GM11168 (cell line): ENCODE measurements at regions not wholly inside any gene's neighbourhood (a gene's known extent, or its start where the extent isn't known, plus 50 kb on each side); places are given as distances from the start of the nearest gene placed in this dataset.

Source experiments
- in situ Hi-C: fragments of 300-500 bp; cut with MboI; formaldehyde crosslinking; loops from one replicate; pipeline ENCODE4 v1.12.0; 2022; ENCODE audit warnings: low sequenced_read_pairs; ENCODE audit not compliant: unreplicated experiment

DNA sequence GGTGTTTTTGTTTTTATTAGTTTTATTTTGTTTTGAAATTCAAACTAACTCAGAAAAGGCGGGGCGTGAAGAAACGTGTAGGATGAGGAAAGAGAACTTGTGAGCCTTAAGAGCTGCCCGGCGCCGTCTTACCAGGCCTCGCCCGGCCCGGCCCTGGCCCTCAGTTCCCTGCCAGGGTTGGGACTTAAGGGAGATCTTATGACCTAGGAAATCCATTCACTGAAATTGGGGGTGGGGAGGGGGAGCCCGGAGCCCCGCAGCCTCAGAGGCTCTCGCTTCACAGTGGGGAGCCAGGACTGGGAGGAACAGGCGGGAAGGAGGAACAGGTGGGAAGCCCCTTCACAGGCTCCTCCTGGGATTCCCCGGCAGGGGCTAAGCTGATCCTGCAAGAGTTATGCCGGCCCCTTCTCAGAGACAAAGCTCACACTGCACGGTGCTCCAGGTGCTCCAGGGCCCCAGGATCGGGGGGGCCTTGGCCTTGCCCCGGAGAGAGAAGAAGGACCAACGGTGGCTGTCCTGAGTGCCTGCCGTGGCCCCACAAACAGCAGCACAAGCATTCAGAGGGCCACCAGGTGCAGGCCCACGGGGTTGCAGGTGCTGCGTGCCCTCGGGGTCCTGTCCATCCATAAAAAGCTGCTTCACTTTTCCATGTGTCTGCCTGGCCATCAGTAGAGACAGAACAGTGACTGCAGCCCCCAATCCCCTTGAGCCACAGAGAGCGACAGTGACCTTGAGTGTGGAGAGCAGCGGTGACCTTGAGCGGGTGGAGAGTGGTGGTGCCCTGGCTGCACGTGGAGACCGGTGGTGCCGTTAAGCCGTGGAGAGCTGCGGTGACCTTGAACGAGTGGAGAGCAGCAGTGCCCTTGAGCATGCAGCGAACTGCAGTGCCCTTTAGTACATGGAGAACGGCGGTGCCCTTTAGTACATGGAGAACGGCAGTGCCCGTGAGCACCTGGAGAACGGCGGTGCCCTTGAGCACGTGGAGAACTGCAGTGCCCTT, 152.7 kb downstream of the DLL1 start:
- in situ Hi-C loops: no loop called here

- in situ Hi-C loops: no loop called here
Measured at GRCh38 chr6:170137176-170137891, 153.5 kb downstream of the DLL1 start.

GRCh38 chr6:170136541-170137175, 154.2 kb downstream of the DLL1 start:
- in situ Hi-C loops: no loop called here

DNA sequence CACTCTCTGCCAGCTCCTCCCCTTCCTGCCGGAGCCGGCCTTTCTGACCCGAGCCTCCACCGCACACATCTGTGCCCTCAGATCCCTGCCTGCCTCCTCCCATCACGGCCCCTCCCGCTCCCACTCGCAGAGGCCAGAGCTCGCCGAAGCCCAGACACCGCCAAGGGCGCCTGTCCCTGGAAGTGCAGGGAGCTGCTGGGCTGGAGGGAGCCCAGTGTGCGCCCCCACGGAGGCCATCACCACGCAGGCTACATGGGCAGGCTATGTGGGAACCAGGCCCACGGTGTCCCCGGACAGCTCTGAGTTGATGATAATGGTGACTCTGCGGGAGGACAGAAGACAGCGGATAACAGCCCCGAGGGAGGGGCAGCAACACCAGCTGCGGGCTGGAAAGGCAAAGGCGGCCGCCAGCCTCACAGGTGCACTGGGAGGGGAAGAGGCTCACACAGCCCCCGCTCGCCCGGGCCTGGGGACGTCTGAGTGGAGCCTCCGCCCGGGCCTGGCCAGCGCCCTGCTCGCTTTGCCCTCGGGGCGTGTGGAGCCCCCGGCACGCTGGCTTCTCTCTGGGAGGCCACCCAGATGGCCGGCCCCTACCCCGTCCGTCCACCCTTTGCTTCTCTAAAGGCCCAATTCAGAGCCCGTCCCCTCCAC, 154.9 kb downstream of the DLL1 start:
- in situ Hi-C loops: no loop called here

DNA sequence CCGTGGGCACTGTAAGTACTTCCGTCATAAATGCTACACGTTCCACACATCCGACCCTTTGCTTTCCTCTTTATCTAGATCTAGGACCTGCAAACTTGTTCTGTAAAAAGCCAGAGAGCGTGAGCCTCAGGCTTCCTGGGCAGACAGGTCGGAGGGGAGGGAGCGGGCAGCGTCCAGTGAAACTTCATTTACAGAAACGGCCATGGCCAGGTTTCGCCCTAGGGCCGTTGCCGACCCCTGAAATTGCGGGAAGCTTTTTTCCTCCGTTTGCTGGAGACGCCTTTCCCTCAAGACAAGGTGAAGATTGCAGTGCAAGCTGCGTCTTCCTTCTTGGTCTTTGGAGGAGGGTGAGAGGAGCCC, 155.4 kb downstream of the DLL1 start:
- in situ Hi-C loops: no loop called here

- in situ Hi-C loops: no loop called here
Measured at GRCh38 chr6:170134471-170135440, 156.1 kb downstream of the DLL1 start.

DNA sequence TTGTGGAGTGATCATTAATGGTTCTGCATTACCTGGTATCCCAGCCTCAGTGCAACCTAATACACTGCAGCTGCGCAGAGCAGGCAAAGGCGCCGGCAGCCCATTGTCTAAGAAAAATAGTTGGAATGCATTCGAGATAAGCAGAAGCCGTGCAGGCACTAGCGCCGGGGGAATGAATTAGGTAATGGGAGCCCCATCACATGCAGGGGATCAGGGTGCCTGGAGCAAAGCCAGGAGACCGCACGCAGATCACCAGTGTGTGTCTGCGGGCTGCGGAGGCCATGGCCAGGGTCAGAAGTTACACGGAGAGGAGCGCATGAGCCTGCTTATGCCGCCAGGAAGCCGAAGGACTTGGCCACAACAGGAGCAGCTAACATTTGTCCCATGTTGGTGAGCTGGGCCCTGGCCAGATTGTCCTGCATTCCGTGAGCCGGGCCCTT, 156.8 kb downstream of the DLL1 start:
- in situ Hi-C loops: no loop called here

GRCh38 chr6:170132561-170132991, 158.3 kb downstream of the DLL1 start:
- in situ Hi-C loops: no loop called here

GRCh38 chr6:170132011-170132521, 158.8 kb downstream of the DLL1 start:
- in situ Hi-C loops: no loop called here

DNA sequence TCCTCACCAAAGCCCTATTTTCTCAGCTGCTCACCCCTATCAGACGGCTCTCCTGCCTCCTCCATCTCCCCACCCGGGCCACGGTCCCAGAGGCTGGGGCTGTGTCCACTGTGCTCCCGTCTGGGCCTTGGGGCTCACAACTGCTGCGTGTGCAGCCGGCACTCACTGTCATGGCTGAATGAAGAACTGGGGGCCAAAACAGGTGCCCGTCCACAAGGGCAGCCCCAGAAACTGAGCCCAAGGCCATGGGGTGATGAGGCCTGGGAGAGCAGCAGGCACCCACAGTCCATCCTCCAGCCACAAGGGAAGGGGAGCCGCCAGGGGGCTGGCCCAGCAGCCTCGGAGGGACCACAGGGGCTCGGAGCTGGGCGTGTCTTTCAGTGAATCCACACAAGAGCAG, 159.5 kb downstream of the DLL1 start:
- in situ Hi-C loops: no loop called here

- in situ Hi-C loops: no loop called here
Measured at GRCh38 chr6:170130771-170131241, 160.1 kb downstream of the DLL1 start.

- in situ Hi-C loops: no loop called here
Measured at GRCh38 chr6:170130201-170130621, 160.7 kb downstream of the DLL1 start.

DNA sequence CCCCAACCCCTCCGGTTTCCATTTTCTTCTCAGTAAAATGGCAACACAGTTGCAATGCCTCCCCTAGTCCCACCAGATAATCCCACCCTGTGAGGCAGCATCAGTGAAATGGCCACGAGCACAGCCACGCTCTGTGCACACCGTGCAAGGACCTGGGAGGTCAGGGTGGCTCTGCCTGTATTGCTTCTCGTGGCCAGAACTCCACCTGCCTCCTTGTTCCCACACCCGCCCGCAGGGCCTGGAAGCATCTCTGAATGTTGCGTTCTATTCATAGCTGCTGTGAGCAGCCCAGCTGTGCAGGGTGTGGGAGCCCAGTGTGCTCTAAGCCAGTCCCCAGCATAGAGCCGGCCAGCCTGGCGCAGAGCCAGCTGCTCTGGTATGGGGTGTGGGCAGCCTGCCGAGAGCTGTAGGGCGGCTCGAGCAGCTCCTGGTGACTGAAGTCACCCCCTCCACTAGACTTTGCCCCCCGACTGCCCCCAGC, 161.1 kb downstream of the DLL1 start:
- in situ Hi-C loops: no loop called here

- in situ Hi-C loops: no loop called here
Measured at GRCh38 chr6:170128811-170129681, 161.8 kb downstream of the DLL1 start.

GRCh38 chr6:170128346-170128745, 162.5 kb downstream of the DLL1 start:
- in situ Hi-C loops: no loop called here

DNA sequence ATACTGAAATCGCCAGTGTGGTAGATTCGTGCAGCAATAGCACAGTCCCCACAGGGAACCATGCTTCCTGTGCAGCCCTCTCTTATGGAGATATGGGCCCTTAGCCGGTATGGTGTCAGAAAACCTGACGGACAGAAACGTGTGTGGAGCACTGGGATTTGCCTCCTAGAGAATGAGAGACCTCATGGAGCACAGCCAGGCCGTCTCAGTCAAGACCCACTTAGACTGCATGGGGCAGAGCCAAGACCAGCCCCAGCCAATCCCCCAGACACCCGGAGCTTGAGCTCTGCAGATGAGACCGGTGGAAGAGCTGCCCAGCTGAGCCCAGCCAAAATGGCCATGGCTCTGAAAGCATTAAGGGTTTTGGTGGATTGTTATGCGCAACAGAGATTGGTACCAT, 163.7 kb downstream of the DLL1 start:
- in situ Hi-C loops: no loop called here

DNA sequence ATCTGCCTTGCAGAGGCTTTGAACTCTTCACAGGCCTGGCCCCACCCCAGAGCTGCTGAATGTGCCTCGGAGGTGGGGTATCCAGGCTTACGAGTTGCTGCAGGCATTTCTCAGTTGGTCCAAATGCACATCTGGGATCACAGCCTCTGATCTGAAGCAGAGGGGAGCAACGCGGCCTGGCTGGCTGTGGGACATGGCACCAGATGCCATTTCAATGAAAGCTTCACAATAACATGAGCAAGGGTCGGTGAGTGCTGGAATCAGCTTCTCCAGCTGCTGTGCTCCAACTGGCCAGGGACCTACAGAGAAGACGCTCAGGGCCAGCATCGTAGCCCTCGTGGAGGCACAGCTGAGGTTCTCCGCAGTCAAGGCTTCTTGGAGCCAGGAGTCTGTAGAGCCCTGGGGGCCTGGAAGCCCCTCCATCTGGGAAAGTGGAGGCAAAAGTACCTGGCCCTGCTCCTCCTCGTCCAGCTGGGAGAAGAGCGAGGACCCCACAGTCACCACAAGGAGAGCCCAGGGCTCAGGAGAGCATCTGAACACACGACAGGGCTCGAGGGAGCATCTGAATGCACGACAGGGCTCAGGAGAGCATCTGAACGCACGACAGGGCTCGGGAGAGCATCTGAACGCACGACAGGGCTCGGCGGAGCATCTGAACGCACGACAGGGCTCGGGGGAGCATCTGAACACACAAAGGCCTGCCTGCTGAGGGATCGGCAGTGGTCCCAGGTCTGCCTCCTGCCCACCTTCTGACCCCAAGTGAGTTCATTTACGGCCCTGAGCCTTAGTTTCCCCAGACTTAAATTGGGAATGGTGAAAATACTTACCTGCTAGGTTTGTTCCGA, 165.2 kb downstream of the DLL1 start:
- in situ Hi-C loops: no loop called here
